GM18909 (cell line): ENCODE measurements at regions not wholly inside any gene's neighbourhood (a gene's known extent, or its start where the extent isn't known, plus 50 kb on each side); places are given as distances from the start of the nearest gene placed in this dataset.

ENCODE experiments used
- ATAC-seq: cut with Tn5 transposase; IDR thresholded peaks from one replicate; pipeline ENCODE4 v1.9.1; 2021; ENCODE audit warnings: mild to moderate bottlenecking; ENCODE audit not compliant: unreplicated experiment, poor library complexity

DNA sequence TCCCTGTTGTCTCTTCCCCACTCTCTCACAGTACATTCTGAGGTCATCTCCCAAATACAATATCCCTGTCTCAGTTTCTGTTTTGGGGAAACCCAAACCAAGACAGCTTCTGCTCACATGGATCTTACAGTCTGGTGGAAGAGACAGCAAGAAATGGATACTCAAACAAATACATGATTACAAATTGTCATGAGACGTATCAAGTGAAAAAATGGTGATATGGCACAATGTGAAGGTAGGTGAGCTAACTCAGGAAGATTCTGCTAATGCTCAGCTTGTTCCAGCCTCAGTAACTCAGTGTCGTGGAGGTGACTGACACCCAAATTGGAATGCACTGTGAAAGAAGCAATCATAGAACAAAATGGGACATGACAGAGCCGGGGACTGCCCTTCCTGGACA lies 68.3 kb downstream of the CHST1 start:
- no peak for ATAC-seq

DNA sequence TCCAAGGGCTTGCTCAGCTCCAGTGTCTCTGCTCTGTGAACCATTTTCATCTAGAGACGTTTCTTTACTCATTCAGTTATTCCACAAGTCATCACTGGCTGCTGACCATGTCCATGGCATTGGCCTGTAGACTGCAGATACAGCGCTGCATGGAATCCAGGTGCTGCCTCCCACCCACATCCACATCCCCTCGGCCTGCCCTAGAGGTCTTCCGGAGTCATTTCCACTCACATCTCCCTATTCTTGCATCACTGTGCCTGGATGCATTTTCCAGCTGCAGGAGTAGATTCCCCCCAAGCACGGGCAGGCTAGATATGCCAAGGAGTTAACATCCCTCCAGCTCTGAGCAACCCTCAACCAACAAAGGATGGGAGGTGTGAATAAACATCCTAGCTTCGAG lies 68.9 kb downstream of the CHST1 start:
- no peak for ATAC-seq

DNA sequence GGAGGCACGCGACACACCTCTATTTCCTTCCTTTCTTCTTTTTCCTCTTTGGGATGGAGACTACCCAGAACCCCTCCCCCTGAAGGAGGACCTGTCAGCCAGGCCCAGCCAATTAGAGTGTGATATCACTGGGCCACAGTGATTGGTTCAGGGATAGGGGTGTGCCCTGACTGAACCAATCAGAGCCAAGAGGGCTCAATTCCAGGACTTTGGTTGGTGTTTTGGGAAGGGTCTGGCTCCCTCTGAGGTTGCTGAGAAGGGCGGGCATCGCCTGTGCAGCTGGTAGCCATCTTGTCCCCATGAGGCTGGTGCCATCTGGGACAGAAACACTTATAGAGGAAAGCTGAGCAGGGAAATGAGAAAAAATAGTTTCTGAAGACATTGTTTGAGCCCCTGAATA lies 71.4 kb downstream of the CHST1 start:
- ATAC-seq = no peak

DNA sequence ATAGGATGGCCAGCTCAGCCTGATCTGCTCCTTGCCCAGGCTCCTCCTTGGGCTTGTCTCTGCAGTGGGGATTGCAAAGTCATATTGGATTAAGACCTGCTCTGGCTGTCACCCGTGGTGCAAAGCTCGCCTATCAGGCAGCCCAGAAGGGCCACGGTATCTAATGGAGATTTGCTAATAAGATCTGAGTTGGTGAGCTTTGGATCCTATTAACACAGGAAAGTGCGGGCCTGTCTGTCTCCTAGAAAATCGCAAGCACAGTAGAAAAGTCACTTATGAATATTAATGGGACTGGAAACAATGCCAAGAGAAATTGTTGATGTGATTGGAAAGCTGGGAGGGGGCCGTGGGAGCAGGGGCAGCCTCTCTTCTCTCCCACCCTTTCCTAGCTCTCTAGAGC lies 72.8 kb downstream of the CHST1 start:
- no peak for ATAC-seq

DNA sequence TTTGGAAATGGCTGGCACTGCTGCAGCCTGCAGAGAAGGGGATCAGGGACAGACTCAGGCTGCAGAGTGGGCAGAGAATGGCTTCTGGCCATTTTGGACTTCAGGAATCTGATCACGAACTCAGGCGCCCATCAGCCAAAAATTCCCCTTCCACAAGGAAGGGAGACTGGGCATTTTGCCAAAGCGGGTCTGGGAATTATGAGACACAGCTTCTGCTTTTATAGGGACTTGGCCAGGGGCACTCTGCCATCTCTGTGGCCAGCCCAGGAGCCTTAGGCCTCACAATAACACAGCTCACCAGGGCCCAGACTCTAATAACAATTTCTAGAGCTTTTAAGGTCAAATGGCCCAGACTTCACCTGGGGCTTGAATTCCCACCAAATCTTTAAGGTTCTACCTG lies 74.7 kb downstream of the CHST1 start:
- ATAC-seq = no peak

DNA sequence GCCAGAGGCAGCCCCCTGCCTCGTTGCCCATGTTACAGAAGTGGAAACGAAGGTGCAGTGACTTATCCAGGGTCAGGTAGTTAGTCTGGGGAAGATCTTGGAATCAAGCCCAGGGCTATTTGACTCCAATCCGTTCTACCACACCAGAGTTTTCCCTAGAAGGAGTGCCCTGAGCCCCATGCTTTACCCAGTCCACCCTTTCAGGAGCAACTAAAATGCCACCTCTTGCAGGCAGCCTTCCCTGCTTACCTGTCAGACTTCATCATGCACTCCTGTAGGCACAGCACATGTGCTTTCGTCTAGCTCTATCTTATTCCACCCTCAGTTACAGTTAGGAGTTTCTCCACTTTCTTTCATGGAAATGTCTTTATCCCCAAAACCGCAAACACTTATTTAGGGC lies 80.2 kb downstream of the CHST1 start:
- no peak for ATAC-seq

DNA sequence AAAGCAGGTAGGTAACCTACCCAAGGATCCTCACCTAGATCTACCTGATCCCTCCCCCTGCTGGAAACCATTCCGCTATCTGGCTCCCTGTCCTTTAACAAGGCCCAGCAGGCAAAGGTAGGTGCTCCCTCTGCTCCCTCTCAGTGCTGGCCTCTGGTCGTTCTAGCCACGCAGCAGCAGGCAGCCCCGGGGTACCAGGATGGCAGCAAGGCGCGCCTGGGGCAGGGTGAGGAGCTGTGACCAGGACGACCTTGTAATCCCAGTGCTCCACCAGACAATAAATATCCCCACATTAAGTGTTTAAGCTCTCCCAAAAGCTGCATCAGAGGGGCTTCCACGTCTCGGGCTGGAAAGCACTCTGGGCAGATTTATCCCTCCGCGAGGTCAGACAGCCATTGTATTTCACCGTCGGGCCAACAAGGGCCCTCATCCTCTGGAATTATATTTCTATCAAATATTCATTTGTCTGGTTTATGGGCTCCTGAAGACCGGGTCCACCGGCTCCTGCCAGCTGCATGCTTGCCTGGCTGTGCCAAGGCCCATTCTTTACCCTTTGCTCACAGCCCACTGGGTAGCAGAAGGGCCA lies 81.3 kb downstream of the CHST1 start:
- ATAC-seq = no peak

DNA sequence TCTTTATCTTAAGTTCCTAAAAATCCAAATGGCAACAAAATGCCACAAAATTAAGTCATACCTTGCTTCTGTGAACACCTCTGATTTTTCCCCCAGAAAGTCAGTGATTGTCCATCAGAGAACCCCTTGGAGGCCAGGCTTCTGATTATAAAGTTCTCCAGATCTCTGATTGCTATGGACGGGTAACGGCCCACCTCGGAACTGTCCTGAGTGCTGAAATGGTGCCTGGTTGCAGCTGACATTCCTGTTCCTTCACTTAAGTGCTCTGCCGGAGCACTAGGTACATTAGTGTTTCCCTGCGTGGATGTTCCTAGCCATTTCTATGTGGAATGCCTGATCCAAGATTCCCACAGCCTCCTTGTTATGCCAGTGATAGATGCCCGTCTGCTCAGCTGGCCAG lies 85.0 kb downstream of the CHST1 start:
- ATAC-seq = no peak

DNA sequence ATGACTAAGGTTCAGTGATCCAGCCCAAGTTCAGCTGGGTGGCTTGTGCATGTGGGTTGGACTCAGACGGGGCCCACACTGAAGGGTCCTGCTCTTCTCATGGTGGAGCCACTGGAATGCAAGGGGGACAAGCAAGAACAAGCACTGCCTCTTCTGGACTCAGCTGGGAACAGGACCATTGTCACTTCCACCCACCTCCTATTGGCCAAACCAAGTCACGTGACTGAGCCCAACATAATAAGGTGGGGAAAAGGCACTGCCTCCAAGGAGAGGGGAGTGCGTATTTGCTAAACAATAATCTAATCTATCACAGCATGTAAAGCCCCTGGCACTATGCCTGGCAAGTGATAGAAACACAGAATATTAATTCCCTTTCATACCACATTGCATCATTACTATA lies 87.1 kb downstream of the CHST1 start:
- ATAC-seq = no peak

DNA sequence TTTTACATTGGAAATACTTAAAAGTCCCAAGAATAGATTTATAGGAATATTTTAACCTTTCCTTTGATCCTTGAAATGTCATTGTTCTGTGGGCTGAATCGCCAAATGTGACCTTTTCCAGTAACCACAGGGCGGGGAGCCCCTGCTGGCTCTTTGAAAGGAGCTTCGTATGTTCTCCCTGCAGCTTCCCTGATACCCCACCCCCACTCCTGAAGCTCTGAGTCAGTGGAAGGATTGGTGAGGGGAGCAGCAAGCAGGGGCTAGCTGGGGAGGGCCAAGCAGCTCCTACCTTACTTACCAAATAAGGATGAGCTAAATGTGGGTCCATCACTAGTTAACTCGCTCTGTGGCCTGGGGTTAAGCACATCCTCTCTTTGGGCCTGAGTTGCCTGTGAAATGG lies 87.7 kb downstream of the CHST1 start:
- ATAC-seq = no peak

DNA sequence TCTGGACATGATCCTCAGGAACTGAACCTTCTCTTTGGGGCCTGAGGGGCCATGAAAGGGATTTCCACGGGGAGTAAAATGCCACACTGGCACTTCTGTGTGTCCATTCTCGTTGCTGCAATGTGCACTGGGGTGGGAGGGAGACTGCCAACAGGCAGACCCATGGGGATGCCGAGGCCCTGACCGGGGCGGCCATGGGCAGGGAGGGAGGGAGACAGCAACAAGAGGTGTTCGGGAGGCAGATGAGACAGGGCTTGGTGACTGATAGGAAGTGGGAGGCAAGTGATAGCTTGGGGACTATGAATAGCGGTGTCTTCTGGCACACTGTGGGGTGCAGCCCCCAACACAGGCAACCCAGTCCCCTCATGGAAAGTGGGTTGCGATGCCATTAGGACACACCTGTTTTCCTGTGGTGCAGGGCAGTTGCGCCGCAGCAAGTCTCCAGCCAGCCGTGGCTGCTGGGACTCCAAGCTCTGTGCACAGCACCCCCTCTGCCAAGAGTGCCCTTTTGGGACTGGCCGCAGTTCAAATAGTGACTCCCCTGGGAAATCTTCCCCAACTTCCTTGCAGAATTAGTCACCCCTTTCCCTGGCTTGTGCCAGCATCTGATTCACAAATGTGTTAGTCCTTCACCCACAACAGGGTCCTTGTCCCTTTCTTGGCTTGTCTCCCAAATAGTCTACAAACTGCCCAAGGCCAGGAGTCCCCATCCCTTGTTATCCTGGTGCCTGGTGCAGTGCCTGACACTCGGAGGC lies 88.8 kb downstream of the CHST1 start:
- ATAC-seq = no peak

DNA sequence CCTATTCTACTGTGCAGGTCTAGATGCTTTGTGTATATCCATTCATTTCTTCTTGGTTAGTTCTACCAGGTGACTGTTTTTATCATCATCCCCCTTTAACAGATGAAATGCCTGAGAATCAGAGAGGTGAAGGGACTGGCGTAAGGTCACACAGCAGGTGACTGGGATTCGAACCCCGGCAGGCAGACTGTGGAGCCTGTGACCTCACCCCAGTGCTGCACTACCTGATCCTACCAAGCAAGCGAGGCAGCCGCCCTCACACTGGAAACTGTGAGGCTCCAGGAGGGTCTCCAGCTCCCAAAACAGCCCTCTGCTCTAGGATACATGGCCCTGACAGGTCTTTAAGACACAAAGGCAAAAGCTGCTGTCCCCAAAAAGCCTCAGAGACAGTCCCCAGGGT lies 91.7 kb downstream of the CHST1 start:
- no peak for ATAC-seq

DNA sequence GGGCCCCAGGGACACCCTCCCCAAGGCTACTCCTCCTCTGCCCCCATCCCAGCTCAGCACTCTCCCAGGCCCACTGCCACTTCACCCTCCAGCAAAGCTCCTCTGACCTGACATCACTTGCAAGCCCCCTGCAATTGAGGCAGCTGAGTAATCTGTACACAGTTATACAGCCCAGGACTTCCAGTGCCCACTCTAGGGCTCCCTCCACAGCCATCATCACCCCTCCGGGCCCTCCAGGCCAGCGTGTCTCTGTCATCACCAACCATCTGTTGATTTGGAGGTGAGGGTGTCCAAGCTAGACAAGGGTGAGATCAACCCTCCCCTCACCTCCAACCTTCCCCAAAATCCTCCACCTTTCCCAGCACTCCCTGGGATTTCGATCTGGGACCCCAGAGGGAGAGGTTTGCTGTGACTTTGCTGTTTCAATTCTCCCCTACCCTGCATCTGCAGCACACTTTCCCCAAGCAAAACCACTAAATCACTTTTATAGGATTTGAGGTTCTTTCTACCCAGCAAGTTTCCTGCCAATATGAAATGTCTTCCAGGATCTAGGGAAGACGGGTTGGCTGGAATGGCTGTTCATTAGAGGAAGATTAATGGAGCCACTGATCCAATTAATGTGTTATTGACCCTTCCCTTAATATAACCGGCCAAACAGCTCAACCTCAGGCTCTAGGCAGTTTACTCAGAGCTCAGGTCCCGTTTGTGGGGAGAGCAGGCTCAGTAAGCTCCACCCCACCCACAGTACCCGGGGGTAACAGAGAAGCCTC lies 92.9 kb downstream of the CHST1 start:
- ATAC-seq = no peak

DNA sequence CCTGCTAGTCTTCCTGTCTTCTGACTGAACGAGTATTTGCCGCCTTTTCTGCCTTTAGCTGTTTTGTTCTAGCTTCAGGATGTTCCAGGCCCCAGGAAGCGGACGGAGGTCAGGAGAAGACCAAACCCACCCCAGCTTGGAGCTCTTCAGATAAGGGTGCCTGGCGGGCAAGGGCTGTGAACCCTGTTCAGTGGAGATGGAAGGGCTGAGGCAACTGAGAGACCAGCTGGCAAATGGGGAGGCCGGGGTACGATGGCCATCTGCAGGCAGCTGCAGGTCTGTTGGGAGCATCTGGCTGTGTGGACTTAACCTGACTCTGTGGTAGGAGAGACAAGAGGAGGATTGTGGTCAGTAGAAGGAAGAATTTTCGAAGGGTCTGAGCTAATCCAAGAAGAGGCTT lies 95.6 kb downstream of the CHST1 start:
- ATAC-seq = no peak

DNA sequence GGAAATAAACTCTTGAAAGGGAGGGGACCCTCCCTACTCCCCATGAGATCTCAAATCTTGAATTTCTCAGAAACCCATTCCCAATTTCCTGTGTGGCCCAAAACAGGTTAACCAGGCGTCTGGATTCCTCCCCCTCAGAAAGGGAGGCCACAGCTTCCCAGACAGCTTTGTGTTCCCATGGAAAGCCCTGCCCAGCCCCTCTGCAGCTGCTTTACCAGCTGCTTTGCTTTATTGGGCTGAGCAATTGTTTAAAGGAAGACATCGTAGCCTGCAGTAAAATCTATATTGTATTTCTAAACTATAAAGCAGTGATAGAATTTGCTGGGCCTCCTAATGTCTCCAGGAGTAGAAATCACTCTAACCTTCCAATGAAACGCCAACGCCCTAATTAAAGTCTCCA lies 97.4 kb downstream of the CHST1 start:
- ATAC-seq = no peak

DNA sequence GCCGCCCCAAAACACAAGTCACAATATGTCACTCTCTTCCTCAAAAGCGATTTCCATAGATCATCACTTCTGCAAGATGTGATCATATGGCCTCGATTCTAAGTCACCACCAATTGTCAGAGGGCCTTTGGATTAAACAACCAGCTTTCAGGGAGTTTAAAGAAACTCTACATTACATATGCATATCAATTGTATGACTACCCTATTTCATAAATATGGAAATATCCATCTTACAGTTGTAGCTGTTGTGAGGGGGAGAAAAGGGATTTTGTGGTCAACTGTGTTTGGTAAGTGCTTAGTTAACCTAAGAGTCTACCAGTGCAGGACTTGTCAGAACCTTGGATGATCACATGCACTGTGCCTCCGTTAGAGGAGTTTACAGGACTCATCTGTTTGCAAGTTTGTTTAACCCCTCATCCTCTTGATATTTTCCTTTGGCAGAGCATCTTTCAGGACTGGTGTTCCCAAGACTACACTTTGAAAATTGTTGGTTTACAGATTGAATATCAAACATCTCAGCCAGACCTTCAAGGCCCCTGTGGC lies 99.9 kb downstream of the CHST1 start:
- no peak for ATAC-seq

DNA sequence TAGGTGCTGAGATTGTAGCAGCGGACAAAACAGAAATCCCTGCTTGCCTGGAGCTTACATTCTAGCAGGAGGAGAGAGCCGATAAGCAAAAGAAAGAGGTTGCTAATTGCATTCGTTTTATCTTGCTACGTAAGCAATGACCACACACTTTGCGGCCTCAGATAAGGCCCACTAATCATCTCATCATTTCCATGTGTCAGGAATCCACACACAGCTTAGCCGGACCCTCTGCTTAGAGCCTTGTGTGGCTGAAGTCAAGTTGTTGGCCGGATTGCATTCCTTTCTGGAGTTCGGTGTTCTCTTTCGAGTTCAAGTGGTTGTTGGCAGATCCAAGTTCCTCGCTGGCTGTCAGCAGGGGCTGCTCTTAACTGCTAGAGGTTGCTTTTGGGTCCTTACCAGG lies 101.6 kb downstream of the CHST1 start:
- no peak for ATAC-seq

DNA sequence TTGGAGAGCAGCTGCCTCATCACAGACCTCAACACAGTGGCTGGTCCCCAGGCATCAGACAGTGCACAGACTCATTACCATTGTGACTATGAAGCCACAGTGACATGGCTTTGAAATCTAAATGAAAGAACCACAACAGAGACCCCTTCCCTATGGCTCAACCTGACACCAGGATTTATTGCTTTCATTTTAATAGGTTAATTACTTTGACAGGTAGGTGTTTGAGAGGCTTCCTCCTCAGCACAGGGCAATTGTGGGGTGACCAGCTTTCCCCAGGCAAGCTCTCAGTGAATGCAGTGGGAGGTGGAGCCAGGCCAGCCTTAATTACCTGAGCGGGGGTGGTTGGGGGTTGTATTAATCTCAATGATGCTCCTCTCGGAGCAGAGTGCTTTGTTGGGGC lies 102.3 kb downstream of the CHST1 start:
- no peak for ATAC-seq

DNA sequence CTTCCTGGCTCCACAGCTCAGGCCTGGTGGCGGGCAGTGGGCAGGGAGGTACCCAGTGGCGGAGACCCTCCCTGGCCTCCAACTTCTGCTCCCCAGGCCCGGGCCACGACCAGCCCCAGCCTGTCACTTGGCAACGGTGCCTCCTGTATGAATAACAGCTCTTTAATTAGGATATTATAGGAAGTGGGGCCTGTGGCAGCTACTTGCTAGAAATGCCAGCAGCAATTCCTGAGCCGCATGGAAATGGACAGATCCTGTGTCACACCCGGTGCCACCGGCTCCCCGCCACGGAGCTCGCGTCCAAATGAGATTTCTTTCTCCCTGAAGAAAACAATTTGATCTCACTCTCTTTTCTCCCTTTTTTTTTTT lies 104.5 kb downstream of the CHST1 start:
- ATAC-seq = no peak

DNA sequence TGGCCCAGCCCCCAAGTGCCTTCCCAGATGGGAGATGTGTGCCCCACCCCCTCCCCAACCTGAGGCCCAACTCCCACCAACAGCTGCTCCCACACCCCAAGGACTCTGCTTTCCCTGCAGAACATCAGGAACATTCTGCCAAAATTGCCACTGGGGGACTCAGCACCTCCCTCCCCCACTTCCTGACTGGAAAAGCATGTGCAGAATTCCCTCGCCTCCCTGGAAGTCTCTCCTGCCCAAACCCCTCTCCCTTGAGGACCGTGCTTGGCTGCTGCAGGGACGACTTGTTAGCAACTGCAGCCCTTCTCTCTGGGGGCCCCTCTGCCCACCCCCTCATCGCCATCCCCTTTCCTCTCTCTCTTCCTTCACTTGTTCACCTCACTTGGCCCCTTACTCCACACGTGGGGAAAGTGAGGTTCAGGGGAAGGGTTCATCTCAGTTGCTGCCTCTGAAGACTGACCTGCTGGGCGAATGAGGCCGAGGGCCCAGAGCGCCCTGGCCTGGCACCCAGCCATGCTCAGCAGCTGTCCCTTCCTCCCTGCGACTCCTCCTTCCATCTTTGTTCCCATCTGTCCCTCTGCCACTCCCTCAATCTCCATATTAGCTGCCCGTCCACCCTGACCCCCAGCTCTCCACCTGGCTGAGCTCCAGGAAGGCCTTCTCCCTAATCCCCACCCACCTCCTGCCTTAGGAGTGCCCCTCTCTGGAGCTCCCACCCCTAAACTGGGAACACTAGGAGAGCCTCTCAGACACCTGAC lies 105.1 kb downstream of the CHST1 start:
- ATAC-seq = no peak
